Ovary (tissue), 3 donors: ENCODE measurements at regions not wholly inside any gene's neighbourhood (a gene's known extent, or its start where the extent isn't known, plus 50 kb on each side); places are given as distances from the start of the nearest gene placed in this dataset.

Experiments
- EP300 ChIP-seq: sonication (generic); formaldehyde crosslinking; IDR thresholded peaks from one replicate; pipeline ENCODE4 v1.6.1; 2017; ENCODE audit warnings: antibody characterized with exemption
- POLR2A ChIP-seq: fragments of 450-650 bp; IDR thresholded peaks from one replicate; pipeline ENCODE4 v1.6.1; 2017; ENCODE audit warnings: antibody characterized with exemption, mild to moderate bottlenecking, moderate library complexity
- TF ChIP-seq, protein P1 (sequence below), 3 donors: fragments of 450-650 bp in 2 of 3; fragments of 200-600 bp in 1 of 3; IDR thresholded peaks; one replicate each; pipeline versions ENCODE4 v1.5.1 to v1.8.0; 2016 to 2022; ENCODE audit warnings: antibody characterized with exemption in 3 of 3, mild to moderate bottlenecking in 1 of 3
- donor health status: DM: no; HTN: no; CAD: no.

DNA sequence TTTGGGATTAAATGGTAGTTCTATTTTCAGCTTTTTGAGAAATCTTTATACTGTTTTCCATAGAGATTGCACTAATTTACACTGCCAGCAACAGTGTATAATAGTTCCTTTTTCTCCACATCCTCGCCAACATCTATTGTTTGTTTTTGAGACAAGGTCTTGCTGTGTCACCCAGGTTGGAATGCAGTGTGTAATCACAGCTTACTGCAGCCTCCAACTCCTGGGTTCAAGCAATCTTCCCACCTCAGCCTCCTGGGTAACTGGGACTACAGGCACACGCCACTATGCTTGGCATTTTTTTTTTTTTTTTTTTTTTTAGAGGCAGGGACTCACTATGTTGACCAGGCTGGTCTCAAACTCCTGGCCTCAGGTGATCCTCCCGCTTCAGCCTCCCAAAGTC lies 164.5 kb upstream of the CXADR start:
- TF ChIP-seq POLR2A (no peak), EP300 (no peak)
- TF ChIP-seq, protein P1, sequence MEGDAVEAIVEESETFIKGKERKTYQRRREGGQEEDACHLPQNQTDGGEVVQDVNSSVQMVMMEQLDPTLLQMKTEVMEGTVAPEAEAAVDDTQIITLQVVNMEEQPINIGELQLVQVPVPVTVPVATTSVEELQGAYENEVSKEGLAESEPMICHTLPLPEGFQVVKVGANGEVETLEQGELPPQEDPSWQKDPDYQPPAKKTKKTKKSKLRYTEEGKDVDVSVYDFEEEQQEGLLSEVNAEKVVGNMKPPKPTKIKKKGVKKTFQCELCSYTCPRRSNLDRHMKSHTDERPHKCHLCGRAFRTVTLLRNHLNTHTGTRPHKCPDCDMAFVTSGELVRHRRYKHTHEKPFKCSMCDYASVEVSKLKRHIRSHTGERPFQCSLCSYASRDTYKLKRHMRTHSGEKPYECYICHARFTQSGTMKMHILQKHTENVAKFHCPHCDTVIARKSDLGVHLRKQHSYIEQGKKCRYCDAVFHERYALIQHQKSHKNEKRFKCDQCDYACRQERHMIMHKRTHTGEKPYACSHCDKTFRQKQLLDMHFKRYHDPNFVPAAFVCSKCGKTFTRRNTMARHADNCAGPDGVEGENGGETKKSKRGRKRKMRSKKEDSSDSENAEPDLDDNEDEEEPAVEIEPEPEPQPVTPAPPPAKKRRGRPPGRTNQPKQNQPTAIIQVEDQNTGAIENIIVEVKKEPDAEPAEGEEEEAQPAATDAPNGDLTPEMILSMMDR (IDR thresholded peaks at IDR 0.05): no peak
